DOHH2 (cell line): ENCODE measurements at regions not wholly inside any gene's neighbourhood (a gene's known extent, or its start where the extent isn't known, plus 50 kb on each side); places are given as distances from the start of the nearest gene placed in this dataset.
"Not testable (repeated sequence)": the region's sequence is repeated elsewhere in the genome, so short reads cannot be mapped to it uniquely, and the experiment has no call there.

ENCODE experiments used
- CTCF ChIP-seq: fragments of 200-600 bp; sonication (generic); IDR thresholded peaks from one replicate; pipeline ENCODE4 v1.5.1; 2014; ENCODE audit warnings: antibody characterized with exemption, mild to moderate bottlenecking, low read depth, low read length; ENCODE audit not compliant: poor library complexity, severe bottlenecking
- EZH2phosphoT487 ChIP-seq: fragments of 200-600 bp; sonication (generic); IDR thresholded peaks from 2 replicates; pipeline ENCODE4 v1.6.1; 2017; ENCODE audit warnings: borderline replicate concordance, mild to moderate bottlenecking, antibody characterized with exemption, low read length, moderate library complexity, mixed read lengths

GRCh38 chr14:83719435-83719834 lies 1810.5 kb upstream of the FLRT2 start:
- not testable (repeated sequence) for TF ChIP-seq CTCF, EZH2phosphoT487
